Esophagus mucosa (tissue), 1 donor: ENCODE measurements at regions not wholly inside any gene's neighbourhood (a gene's known extent, or its start where the extent isn't known, plus 50 kb on each side); places are given as distances from the start of the nearest gene placed in this dataset.
"Not testable (repeated sequence)": the region's sequence is repeated elsewhere in the genome, so short reads cannot be mapped to it uniquely, and the experiment has no call there.

Experiments used
- ATAC-seq: fragments of 200-7000 bp; cut with Tn5 transposase; one replicate; pipeline ENCODE4 v1.9.1; 2020
- donor health status: DM: yes; HTN: yes; CAD: no.

GRCh38 chr3:148513096-148513543 lies 184.6 kb upstream of the AGTR1 start:
- no peak for ATAC-seq

GRCh38 chr3:148518520-148518919 lies 179.2 kb upstream of the AGTR1 start:
- ATAC-seq: no peak

GRCh38 chr3:148525621-148526020 lies 172.1 kb upstream of the AGTR1 start:
- not testable (repeated sequence) for ATAC-seq

GRCh38 chr3:148528024-148528423 lies 169.7 kb upstream of the AGTR1 start:
- no peak for ATAC-seq

- ATAC-seq: no peak
Measured at GRCh38 chr3:148531836-148532235, 165.9 kb upstream of the AGTR1 start.

- ATAC-seq: no peak
Measured at GRCh38 chr3:148532326-148532725, 165.4 kb upstream of the AGTR1 start.

GRCh38 chr3:148532774-148533173 lies 164.9 kb upstream of the AGTR1 start:
- ATAC-seq: no peak

GRCh38 chr3:148534089-148534988 lies 163.4 kb upstream of the AGTR1 start:
- no peak for ATAC-seq

GRCh38 chr3:148535001-148535400 lies 162.7 kb upstream of the AGTR1 start:
- ATAC-seq: no peak

GRCh38 chr3:148540266-148540665 lies 157.4 kb upstream of the AGTR1 start:
- ATAC-seq: no peak

GRCh38 chr3:148540851-148541250 lies 156.9 kb upstream of the AGTR1 start:
- ATAC-seq: no peak

- ATAC-seq: no peak
Measured at GRCh38 chr3:148546959-148547358, 150.7 kb upstream of the AGTR1 start.

- ATAC-seq: no peak
Measured at GRCh38 chr3:148551767-148552260, 145.9 kb upstream of the AGTR1 start.

GRCh38 chr3:148554367-148554766 lies 143.3 kb upstream of the AGTR1 start:
- no peak for ATAC-seq

GRCh38 chr3:148556664-148557063 lies 141.0 kb upstream of the AGTR1 start:
- no peak for ATAC-seq

GRCh38 chr3:148577579-148577978 lies 120.1 kb upstream of the AGTR1 start:
- ATAC-seq: not testable (repeated sequence)

GRCh38 chr3:148582126-148582525 lies 115.6 kb upstream of the AGTR1 start:
- ATAC-seq: no peak

GRCh38 chr3:148583793-148584192 lies 113.9 kb upstream of the AGTR1 start:
- ATAC-seq: no peak

- no peak for ATAC-seq
Measured at GRCh38 chr3:148584438-148584837, 113.3 kb upstream of the AGTR1 start.

GRCh38 chr3:148585671-148586379 lies 111.9 kb upstream of the AGTR1 start:
- ATAC-seq: no peak

- no peak for ATAC-seq
Measured at GRCh38 chr3:148588291-148588690, 109.4 kb upstream of the AGTR1 start.

GRCh38 chr3:148591525-148591924 lies 106.2 kb upstream of the AGTR1 start:
- ATAC-seq: no peak

GRCh38 chr3:148598619-148599018 lies 99.1 kb upstream of the AGTR1 start:
- no peak for ATAC-seq

- no peak for ATAC-seq
Measured at GRCh38 chr3:148599481-148599880, 98.2 kb upstream of the AGTR1 start.
